SK-N-SH (cell line): ENCODE measurements at regions not wholly inside any gene's neighbourhood (a gene's known extent, or its start where the extent isn't known, plus 50 kb on each side); places are given as distances from the start of the nearest gene placed in this dataset.

Experiments
- CTCF ChIA-PET: fragments of 300-600, 350-600 bp; formaldehyde crosslinking; extraction: SDS; loops from one replicate; lab custom pipeline; 2021; lab: Yijun Ruan, JAX
- POLR2A ChIA-PET: fragments of 350-600 bp; sonication (Branson Sonifier 250); formaldehyde crosslinking; extraction: SDS; loops from one replicate; lab custom pipeline; 2020; ENCODE audit warnings: antibody characterized with exemption, inconsistent platforms; lab: Yijun Ruan, JAX
- DNase-seq: peaks from one replicate; pipeline ENCODE4 v3.0.0; 2012
- H2AFZ ChIP-seq: fragments of 200-600 bp; sonication (generic); 2 replicates; pipeline ENCODE4 v1.8.1; 2016; ENCODE audit warnings: antibody characterized with exemption, mild to moderate bottlenecking, low read depth
- H3F3A ChIP-seq: fragments of 200-600 bp; sonication (generic); replicated peaks from 2 replicates; pipeline ENCODE3; 2016; ENCODE audit warnings: antibody characterized with exemption, mild to moderate bottlenecking; ENCODE audit not compliant: insufficient read depth
- H3K27ac ChIP-seq, 2 experiments: fragments of 200-500 bp in 1 of 2; fragments of 200-600 bp in 1 of 2; sonication (Bioruptor generic) in 1 of 2; sonication (generic), shearing (Covaris generic) in 1 of 2; 2 replicates each; pipeline versions ENCODE4 v1.5.1 to v1.6.1; 2014 to 2016; ENCODE audit warnings: low read depth in 2 of 2, inconsistent platforms in 1 of 2, low read length in 1 of 2, mild to moderate bottlenecking in 1 of 2, mixed read lengths in 1 of 2
- H3K27me3 ChIP-seq: fragments of 200-600 bp; sonication (generic), shearing (Covaris generic); 2 replicates; pipeline ENCODE4 v1.6.1; 2016; ENCODE audit warnings: mixed run types; ENCODE audit not compliant: insufficient read depth
- H3K36me3 ChIP-seq, 2 experiments: fragments of 200-500 bp in 1 of 2; fragments of 200-600 bp in 1 of 2; sonication (Bioruptor generic) in 1 of 2; sonication (generic) in 1 of 2; replicated peaks in 1 of 2; 2 replicates each; pipeline versions ENCODE3 to v1.5.1; 2014 to 2016; ENCODE audit warnings: low read length in 1 of 2, mild to moderate bottlenecking in 1 of 2; ENCODE audit not compliant: insufficient read depth in 2 of 2, control insufficient read depth in 1 of 2
- H3K4me1 ChIP-seq, 2 experiments: fragments of 200-500 bp in 1 of 2; fragments of 200-600 bp in 1 of 2; sonication (Bioruptor generic) in 1 of 2; sonication (generic), shearing (Covaris generic) in 1 of 2; 2 replicates each; pipeline versions ENCODE4 v1.5.1 to v1.6.1; 2014 to 2016; ENCODE audit warnings: low read depth in 1 of 2, low read length in 1 of 2, mixed run types in 1 of 2; ENCODE audit not compliant: insufficient read depth in 2 of 2, control insufficient read depth in 1 of 2
- H3K4me2 ChIP-seq: fragments of 200-600 bp; sonication (generic), shearing (Covaris generic); 2 replicates; pipeline ENCODE4 v1.6.1; 2017; ENCODE audit warnings: mixed run types
- H3K4me3 ChIP-seq, 2 experiments: fragments of 200-500 bp in 1 of 2; fragments of 200-600 bp in 1 of 2; sonication (Bioruptor generic) in 1 of 2; sonication (generic), shearing (Covaris generic) in 1 of 2; 2 replicates each; pipeline versions ENCODE4 v1.5.1 to v1.8.1; 2014 to 2016; ENCODE audit warnings: low read depth in 2 of 2, inconsistent platforms in 1 of 2, low read length in 1 of 2, mild to moderate bottlenecking in 1 of 2, mixed read lengths in 1 of 2, moderate library complexity in 1 of 2
- H3K79me2 ChIP-seq: fragments of 200-600 bp; sonication (generic); 2 replicates; pipeline ENCODE4 v1.8.1; 2017; ENCODE audit warnings: mild to moderate bottlenecking; ENCODE audit not compliant: insufficient read depth
- H3K9ac ChIP-seq: fragments of 200-600 bp; sonication (generic); 2 replicates; pipeline ENCODE4 v1.6.1; 2017; ENCODE audit warnings: mixed run types
- H3K9me2 ChIP-seq: fragments of 200-600 bp; sonication (generic); 2 replicates; pipeline ENCODE4 v1.6.1; 2017; ENCODE audit warnings: mixed run types
- H3K9me3 ChIP-seq: fragments of 200-600 bp; sonication (generic); 2 replicates; pipeline ENCODE4 v1.6.1; 2017; ENCODE audit warnings: mixed run types, mild to moderate bottlenecking, moderate library complexity
- H4K20me1 ChIP-seq: fragments of 200-600 bp; sonication (generic); 2 replicates; pipeline ENCODE4 v1.6.1; 2017; ENCODE audit warnings: mild to moderate bottlenecking, mixed run types; ENCODE audit not compliant: insufficient read depth
- CHD2 ChIP-seq: fragments of 150-350 bp; IDR thresholded peaks from 2 replicates; pipeline ENCODE4 v1.6.1; 2018; ENCODE audit warnings: low read length; ENCODE audit not compliant: partially characterized antibody
- EZH2phosphoT487 ChIP-seq: fragments of 200-600 bp; sonication (generic); IDR thresholded peaks from 2 replicates; pipeline ENCODE4 v1.6.1; 2017; ENCODE audit warnings: low read depth, mixed run types, mild to moderate bottlenecking, antibody characterized with exemption, moderate library complexity, borderline replicate concordance
- FOXM1 ChIP-seq: IDR thresholded peaks from 2 replicates; pipeline ENCODE4 v1.4.0; 2012; ENCODE audit warnings: low read depth, mild to moderate bottlenecking
- GATA2 ChIP-seq: sonication (generic); formaldehyde crosslinking; IDR thresholded peaks from 2 replicates; pipeline ENCODE4 v1.5.0; 2020; ENCODE audit warnings: mild to moderate bottlenecking, missing genetic modification reagents
- MAX ChIP-seq: IDR thresholded peaks from 2 replicates; pipeline ENCODE4 v1.4.0; 2012; ENCODE audit warnings: low read depth
- MXI1 ChIP-seq: IDR thresholded peaks from 2 replicates; pipeline ENCODE4 v1.6.1; 2012; ENCODE audit warnings: mild to moderate bottlenecking, low read depth, low read length, improper control_type of control experiment
- NFIC ChIP-seq: IDR thresholded peaks from 2 replicates; pipeline ENCODE4 v1.4.0; 2012; ENCODE audit warnings: borderline replicate concordance
- POLR2AphosphoS5 ChIP-seq: IDR thresholded peaks from 2 replicates; pipeline ENCODE4 v1.6.1; 2012; ENCODE audit warnings: low read depth, low read length
- RCOR1 ChIP-seq: fragments of 150-350 bp; IDR thresholded peaks from 2 replicates; pipeline ENCODE4 v1.6.1; 2017; ENCODE audit warnings: antibody characterized with exemption, low read length
- REST ChIP-seq: IDR thresholded peaks from 2 replicates; pipeline ENCODE4 v1.6.1; 2012; ENCODE audit warnings: mild to moderate bottlenecking, low read depth, low read length, moderate library complexity
- TAF1 ChIP-seq: IDR thresholded peaks from 2 replicates; pipeline ENCODE4 v1.6.1; 2012; ENCODE audit warnings: low read depth, mild to moderate bottlenecking, low read length, moderate library complexity, borderline replicate concordance
- USF1 ChIP-seq: IDR thresholded peaks from 2 replicates; pipeline ENCODE4 v1.4.0; 2012; ENCODE audit warnings: low read depth, borderline replicate concordance
- YY1 ChIP-seq: IDR thresholded peaks from 2 replicates; pipeline ENCODE4 v1.4.0; 2012; ENCODE audit warnings: low read depth, mild to moderate bottlenecking
- ZBTB33 ChIP-seq: IDR thresholded peaks from 2 replicates; pipeline ENCODE4 v1.4.0; 2012; ENCODE audit warnings: low read depth, borderline replicate concordance
- WGBS: methylation state at CpG from one replicate; pipeline ENCODE4 v1.1.6; 2017; ENCODE audit warnings: low lambda C conversion rate; 5-methylcytosine and 5-hydroxymethylcytosine counted together
- TF ChIP-seq, protein P1 (sequence below): fragments of 150-350 bp; IDR thresholded peaks from 2 replicates; pipeline ENCODE4 v1.6.1; 2017; ENCODE audit warnings: antibody characterized with exemption, low read length, low read depth, borderline replicate concordance

DNA sequence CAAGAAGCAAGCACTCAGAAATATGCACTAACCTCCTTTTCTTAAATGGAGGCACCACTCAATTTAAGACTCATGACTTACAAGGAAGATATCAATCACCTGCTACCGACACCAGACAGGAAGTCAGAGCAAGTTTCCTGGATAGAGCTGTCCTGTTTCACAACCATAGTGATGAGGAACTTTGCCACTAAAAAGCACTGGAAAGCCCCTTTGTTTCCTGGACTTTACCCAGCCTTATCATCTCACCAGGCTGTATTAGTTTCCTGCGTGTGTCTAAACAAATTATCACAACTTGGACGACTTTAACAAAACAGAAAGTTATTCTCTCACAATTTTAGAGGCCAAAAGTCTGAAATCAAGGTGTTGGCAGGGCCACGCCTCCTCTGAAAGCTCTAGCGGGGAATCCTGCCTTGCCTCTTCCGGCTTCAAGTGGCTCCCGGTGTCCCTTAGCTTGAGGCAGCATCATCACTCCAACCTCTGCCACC is 253.8 kb upstream of the STXBP5 start:
- CTCF ChIA-PET: no interaction called here
- Histone ChIP-seq H3K4me2 (no peak overlapping the region), H3K79me2 (no peaks in the 10 kb centered on the region), H3K9me3 (no peaks in the 10 kb centered on the region), H3K4me3 (no peak overlapping the region), H2AFZ (no peak overlapping the region), H3K27ac (no peak overlapping the region), H3K9ac (no peak overlapping the region), H4K20me1 (no peaks in the 10 kb centered on the region), H3K27me3 (no peaks in the 10 kb centered on the region), H3K4me1 (peaks cover 0 to 3% of the 10 kb centered on the region in 2 experiments; a peak in 1 of 4 replicates), H3F3A (no peaks in the 10 kb centered on the region), H3K36me3 (no peaks in the 10 kb centered on the region), H3K9me2 (no peaks in the 10 kb centered on the region)
- DNase-seq: no peak
- POLR2A ChIA-PET: no interaction called here
- WGBS: 88% methylated on average over 6 of the region's 7 CpGs
- TF ChIP-seq REST (no peak), NFIC (no peak), RCOR1 (no peak), EZH2phosphoT487 (no peak), USF1 (no peak), MAX (no peak), CHD2 (no peak), TAF1 (no peak), YY1 (no peak), FOXM1 (no peak), ZBTB33 (no peak), POLR2AphosphoS5 (no peak), MXI1 (no peak), GATA2 (CRISPR knock-in tag) (no peak)
- TF ChIP-seq, protein P1, sequence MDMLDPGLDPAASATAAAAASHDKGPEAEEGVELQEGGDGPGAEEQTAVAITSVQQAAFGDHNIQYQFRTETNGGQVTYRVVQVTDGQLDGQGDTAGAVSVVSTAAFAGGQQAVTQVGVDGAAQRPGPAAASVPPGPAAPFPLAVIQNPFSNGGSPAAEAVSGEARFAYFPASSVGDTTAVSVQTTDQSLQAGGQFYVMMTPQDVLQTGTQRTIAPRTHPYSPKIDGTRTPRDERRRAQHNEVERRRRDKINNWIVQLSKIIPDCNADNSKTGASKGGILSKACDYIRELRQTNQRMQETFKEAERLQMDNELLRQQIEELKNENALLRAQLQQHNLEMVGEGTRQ: no peak
